GM21360 (cell line): ENCODE measurements at regions not wholly inside any gene's neighbourhood (a gene's known extent, or its start where the extent isn't known, plus 50 kb on each side); places are given as distances from the start of the nearest gene placed in this dataset.

ENCODE experiments used
- ATAC-seq: cut with Tn5 transposase; IDR thresholded peaks from one replicate; pipeline ENCODE4 v1.9.1; 2021; ENCODE audit warnings: mild to moderate bottlenecking, moderate library complexity; ENCODE audit not compliant: unreplicated experiment

DNA sequence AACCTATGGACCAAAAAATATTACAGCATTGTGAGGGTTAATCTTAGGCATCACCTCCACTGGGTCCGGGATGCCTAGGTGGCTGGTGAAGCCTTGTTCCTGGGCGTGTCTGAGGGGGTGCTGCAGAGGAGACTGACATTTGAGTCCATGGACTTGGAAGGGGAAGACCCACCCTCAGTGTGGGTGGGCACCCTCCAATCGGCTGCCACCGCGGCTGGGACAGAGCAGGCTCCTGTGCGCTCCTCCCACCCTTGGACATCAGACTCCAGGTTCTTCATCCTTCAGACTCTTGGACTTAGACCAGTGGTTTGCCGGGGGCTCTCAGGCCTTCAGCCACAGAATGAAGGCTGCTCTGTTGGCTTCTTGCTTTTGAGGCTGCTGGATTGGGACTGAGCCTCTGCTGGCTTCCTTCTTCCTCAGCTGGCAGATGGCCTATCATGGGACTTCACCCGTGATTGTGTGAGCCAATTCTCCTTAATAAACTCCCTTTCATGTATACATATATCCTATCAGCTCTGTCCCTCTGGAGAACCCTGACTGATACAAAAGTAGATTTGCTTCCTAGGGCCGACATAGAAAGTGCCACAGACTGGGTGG is 113.1 kb downstream of the TTLL2 start:
- ATAC-seq = no peak

DNA sequence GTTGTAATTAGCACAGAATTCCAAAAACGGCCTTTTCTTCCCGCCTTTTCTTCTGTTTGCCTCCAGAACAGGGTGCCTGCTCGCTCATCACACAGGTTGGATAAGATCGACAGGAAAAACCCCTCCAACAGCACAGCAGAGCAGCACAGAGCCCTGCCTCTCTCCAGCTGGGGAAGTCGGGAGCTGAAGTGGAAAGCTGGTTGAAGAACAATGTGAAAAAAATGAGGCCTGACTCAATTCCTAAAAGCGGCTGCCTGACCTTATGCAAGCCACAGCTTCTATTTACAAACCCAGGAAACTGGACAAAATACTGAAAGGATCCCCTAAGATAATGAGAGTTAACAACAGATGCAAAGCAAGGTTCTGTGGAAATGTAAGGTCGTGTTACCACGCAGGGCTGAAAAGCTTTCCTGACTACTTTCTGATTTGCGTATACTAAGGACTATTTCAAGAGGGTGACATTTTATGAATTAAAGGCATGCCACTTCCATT is 116.9 kb downstream of the TTLL2 start:
- no peak for ATAC-seq

- no peak for ATAC-seq
Measured at GRCh38 chr6:167442245-167442644, 117.4 kb downstream of the TTLL2 start.

- ATAC-seq = no peak
Measured at GRCh38 chr6:167442796-167443680, 118.2 kb downstream of the TTLL2 start.

- ATAC-seq = no peak
Measured at GRCh38 chr6:167444602-167445346, 119.9 kb downstream of the TTLL2 start.

GRCh38 chr6:167445568-167445967 is 120.7 kb downstream of the TTLL2 start:
- ATAC-seq = no peak

DNA sequence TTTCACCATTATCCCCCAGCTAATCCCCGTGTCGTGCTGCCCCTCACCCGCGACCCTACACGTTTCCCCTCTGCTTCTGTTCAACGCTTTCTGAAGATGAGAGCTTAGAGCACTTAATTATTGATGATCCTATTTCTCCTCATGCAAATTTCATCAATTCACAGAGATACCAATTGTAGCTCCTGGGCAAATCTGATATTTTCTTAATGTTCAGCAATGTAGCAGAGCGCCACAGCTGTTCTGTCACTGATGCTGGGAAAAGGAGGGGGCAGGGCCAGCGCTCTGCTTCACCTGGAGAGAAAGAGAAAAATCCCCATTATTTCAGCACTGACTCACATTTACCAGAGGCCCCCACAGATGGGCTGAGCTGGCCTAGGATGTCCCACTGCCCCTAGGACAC is 121.2 kb downstream of the TTLL2 start:
- ATAC-seq = no peak

- no peak for ATAC-seq
Measured at GRCh38 chr6:167446971-167447370, 122.1 kb downstream of the TTLL2 start.

DNA sequence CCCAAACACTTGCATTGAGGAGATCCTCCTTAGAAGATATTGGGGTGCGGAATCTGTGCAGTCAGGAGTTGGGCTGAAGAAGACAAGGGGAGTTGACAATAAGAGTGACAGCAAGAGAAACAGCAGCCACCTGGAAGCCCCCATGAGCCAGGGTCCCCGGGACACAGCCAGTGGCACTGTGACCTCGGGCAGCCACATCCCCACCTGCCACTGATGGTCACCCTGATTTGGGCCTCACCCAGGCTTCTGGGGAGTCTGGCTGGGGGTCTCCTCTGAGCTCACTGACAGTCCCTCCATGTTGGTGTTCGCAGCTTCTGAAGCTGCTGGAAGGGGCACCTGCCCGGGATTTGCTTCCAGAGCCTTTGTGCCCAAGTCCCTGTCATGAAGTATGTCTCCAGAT is 123.5 kb downstream of the TTLL2 start:
- ATAC-seq = no peak

- no peak for ATAC-seq
Measured at GRCh38 chr6:167449094-167449861, 124.4 kb downstream of the TTLL2 start.

DNA sequence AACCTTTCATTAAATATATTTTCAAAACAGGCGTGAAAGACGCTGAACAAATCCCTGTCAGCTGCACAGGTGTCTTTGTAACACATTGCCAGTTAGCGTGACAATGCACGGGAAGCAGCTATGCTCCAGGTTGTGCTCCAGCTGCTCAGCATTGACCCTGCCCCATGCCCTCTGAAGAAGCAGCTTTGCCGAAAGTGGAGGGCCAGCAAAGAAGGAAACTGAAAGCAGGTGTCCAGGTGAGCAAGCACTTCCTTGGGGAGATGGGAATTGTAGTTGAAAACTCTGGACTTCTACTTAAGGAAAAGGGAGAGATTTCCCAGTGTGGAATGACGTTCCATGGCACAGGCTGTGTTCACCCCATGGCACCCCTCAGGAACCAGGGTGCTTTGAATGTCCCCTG is 125.7 kb downstream of the TTLL2 start:
- ATAC-seq = no peak

GRCh38 chr6:167452338-167453081 is 127.6 kb downstream of the TTLL2 start:
- ATAC-seq = no peak

DNA sequence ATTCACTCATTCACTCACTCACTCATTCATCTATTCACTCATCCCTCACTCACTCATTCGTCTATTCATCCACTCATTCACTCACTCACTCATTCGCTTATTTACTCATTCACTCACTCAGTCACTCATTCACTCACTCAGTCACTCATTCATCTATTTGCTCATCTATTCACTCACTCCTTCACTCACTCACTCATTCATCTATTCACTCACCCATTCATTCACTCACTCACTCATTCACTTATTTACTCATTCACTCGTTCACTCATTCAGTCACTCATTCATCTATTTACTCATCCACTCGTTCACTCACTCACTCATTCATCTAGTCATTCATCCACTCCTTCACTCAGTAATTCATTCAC is 128.2 kb downstream of the TTLL2 start:
- no peak for ATAC-seq

- no peak for ATAC-seq
Measured at GRCh38 chr6:167454003-167454402, 129.1 kb downstream of the TTLL2 start.

- no peak for ATAC-seq
Measured at GRCh38 chr6:167455371-167455770, 130.5 kb downstream of the TTLL2 start.

DNA sequence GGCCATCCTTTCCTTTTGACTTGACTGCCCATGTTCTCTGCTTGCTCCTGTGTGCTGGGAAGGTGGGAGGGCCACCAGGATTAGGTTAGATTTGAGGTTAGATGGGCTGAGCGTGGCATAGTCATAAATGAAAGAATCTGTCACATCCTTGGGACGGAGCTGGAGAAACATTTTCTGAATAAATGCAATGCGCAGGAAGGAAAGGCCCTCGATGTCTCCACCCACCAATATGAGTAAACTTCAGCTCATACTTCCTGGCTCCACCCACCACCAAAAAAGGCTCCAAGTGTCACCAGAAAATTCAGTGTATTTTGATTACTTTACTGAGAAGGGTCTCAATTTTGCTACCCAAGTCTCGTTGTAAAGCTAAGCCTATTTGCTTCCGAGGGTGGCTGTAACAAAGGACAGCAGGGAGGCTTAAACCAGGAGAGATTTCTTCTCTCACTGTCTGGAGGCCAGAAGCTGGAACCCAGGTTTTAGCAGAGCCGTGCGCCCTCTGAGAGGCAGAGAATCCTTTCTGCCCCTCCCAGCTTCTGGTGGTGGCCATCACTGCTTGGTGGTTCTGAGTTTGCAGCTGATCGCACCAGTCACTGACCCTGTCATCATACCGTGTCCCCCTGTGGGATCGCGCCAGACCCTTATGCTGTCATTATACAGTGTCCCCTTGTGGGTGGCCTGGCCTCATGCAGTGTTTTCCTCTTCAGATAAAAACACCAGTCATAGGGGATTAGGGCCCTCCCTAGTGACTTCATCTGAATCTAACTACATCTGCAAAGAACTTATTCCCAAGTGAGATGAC is 137.8 kb downstream of the TTLL2 start:
- no peak for ATAC-seq

- ATAC-seq = no peak
Measured at GRCh38 chr6:167464177-167464576, 139.3 kb downstream of the TTLL2 start.

DNA sequence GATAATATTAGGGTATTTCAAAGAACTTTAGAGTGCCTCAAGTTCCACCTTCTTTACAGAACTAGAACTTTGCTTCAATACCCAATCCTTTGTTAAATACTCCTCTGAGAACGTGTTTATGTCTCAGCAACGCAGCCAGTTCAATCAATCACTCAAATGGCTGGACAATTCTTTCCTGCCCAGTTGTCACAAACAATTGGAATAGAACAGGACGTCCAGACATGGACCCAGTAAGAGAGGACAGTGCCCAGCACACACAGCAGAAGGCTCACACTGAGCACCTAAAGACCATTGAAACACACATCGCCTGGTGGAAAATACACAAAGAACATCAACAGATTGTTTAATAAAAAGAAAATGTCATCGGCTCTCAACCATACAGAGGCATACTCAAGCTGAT is 140.6 kb downstream of the TTLL2 start:
- no peak for ATAC-seq

DNA sequence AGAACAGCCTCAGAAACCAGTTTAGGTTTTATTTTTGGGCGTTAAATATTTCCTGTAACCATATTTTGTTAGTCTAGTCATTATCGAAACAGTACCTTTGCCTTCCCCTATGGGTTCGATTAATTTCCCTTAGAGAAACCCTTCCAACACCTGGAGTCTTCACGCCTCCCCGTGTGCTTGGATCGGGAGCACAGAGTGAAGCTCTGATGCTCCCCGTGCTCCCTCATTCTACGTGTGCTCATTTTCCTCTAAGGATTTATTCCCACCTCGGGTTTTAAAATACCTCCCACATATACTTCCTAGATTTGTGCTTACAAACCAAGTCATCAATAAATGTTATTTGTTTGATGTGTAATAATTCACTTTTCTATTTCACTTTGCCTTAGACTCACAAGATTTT is 142.4 kb downstream of the TTLL2 start:
- no peak for ATAC-seq
